Progenitor cell of endocrine pancreas (in vitro differentiated cells): ENCODE measurements at regions not wholly inside any gene's neighbourhood (a gene's known extent, or its start where the extent isn't known, plus 50 kb on each side); places are given as distances from the start of the nearest gene placed in this dataset.

Source experiments
- DNase-seq: peaks from one replicate; pipeline ENCODE4 v3.0.0; 2021; ENCODE audit warnings: low spot score; ENCODE audit not compliant: unreplicated experiment
- H3K27ac Mint-ChIP-seq: 2 replicates; pipeline ENCODE4 v1.8.0; 2021; ENCODE audit warnings: mild to moderate bottlenecking, moderate library complexity, mixed read lengths
- H3K27me3 Mint-ChIP-seq: 2 replicates; pipeline ENCODE4 v1.8.0; 2021; ENCODE audit warnings: mixed read lengths
- H3K36me3 Mint-ChIP-seq: 2 replicates; pipeline ENCODE4 v1.8.0; 2022; ENCODE audit warnings: mixed read lengths; ENCODE audit not compliant: insufficient read depth
- H3K4me1 Mint-ChIP-seq: 2 replicates; pipeline ENCODE4 v1.8.0; 2021; ENCODE audit warnings: low read depth, mixed read lengths
- H3K4me3 Mint-ChIP-seq: 2 replicates; pipeline ENCODE4 v1.8.0; 2021; ENCODE audit warnings: low read depth, mild to moderate bottlenecking, moderate library complexity, mixed read lengths
- H3K9me3 Mint-ChIP-seq: 2 replicates; pipeline ENCODE4 v1.8.0; 2021; ENCODE audit warnings: low read depth, mixed read lengths
- TF ChIP-seq, protein P1 (sequence below): fragments of 200-600 bp; sonication (generic); IDR thresholded peaks from one replicate; pipeline ENCODE4 v1.5.0; 2021; ENCODE audit warnings: antibody characterized with exemption, mild to moderate bottlenecking; ENCODE audit not compliant: unreplicated experiment

DNA sequence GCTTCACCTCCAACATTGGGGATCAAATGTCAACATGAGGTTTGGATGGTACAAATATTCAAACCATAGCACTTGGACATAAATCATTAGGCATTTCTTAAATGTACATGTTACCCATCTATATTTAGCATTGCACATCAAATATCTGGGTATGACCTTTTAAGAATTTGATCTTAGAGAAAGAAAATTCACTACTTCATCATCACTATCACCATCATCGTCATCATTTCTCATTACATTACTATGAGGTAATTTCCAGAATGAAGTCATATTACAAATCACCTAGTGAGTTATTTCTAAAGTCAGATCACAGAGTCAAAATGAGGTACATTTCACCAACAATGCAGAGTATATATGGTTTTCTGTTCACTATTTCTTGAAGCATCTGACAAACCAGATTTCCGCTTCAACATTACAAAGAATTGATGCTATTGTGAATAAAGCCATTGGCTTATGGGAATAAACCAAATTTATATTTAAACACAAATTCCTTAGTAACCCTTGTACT, 356.4 kb upstream of the GYPC start:
- TF ChIP-seq, protein P1, sequence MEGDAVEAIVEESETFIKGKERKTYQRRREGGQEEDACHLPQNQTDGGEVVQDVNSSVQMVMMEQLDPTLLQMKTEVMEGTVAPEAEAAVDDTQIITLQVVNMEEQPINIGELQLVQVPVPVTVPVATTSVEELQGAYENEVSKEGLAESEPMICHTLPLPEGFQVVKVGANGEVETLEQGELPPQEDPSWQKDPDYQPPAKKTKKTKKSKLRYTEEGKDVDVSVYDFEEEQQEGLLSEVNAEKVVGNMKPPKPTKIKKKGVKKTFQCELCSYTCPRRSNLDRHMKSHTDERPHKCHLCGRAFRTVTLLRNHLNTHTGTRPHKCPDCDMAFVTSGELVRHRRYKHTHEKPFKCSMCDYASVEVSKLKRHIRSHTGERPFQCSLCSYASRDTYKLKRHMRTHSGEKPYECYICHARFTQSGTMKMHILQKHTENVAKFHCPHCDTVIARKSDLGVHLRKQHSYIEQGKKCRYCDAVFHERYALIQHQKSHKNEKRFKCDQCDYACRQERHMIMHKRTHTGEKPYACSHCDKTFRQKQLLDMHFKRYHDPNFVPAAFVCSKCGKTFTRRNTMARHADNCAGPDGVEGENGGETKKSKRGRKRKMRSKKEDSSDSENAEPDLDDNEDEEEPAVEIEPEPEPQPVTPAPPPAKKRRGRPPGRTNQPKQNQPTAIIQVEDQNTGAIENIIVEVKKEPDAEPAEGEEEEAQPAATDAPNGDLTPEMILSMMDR = no peak

DNA sequence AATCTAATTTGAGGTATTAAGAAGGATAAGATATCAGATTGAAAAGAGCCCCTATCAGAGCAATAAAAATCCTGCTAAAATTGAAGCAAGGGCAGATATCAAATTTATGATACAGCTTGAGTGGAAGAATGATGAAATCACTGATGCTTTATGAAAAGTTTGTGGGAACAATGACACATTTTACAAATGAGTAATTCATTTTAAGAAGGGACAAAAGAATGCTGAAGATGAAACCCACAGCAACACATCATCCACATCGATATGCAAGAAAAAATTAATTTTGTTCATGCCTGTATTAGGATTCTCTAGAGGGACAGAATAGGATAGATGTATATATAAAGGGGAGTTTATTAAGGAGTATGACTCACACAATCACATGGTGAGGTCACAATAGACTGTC, 355.6 kb upstream of the GYPC start:
- H3K4me3 Mint-ChIP-seq = no peak overlapping the region
- H3K9me3 Mint-ChIP-seq = no peaks in the 10 kb centered on the region
- peaks cover 21% of the 10 kb centered on the region for H3K27me3 Mint-ChIP-seq
- TF ChIP-seq, protein P1 = no peak
- no peak overlapping the region for H3K27ac Mint-ChIP-seq
- H3K36me3 Mint-ChIP-seq = no peaks in the 10 kb centered on the region
- peaks cover 25% of the 10 kb centered on the region for H3K4me1 Mint-ChIP-seq
- DNase-seq = no peak

More for the DNA sequence above, 356.4 kb upstream of the GYPC start:
- Mint-ChIP-seq H3K27ac (no peak overlapping the region), H3K4me1 (peaks cover 28% of the 10 kb centered on the region), H3K4me3 (no peak overlapping the region), H3K36me3 (no peaks in the 10 kb centered on the region), H3K27me3 (peaks cover 21% of the 10 kb centered on the region), H3K9me3 (no peaks in the 10 kb centered on the region)
- no peak for DNase-seq

DNA sequence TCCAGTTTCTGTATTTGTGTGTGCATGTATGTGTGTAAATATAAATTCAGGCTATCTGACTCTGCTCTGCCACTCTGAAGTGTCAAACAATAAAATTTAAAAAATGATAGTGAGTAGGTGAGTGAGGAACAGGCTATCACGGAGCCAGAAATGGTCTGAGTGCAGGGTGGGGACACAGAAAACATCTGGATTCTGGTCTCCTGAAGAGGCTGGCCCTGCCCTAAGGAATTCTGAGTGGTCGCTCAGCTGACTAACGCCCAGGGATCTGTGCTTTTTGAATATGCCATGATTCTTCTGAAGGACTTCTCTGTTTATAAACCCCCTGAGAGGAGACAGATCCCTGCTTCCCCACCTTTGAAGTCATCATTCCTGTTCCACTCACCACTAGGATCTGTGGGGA, 353.9 kb upstream of the GYPC start:
- Mint-ChIP-seq H3K4me1 (peaks cover 23% of the 10 kb centered on the region), H3K36me3 (no peaks in the 10 kb centered on the region), H3K4me3 (no peak overlapping the region), H3K27ac (no peak overlapping the region), H3K9me3 (no peaks in the 10 kb centered on the region), H3K27me3 (peaks cover 21% of the 10 kb centered on the region)
- TF ChIP-seq, protein P1 = no peak
- DNase-seq = no peak

DNA sequence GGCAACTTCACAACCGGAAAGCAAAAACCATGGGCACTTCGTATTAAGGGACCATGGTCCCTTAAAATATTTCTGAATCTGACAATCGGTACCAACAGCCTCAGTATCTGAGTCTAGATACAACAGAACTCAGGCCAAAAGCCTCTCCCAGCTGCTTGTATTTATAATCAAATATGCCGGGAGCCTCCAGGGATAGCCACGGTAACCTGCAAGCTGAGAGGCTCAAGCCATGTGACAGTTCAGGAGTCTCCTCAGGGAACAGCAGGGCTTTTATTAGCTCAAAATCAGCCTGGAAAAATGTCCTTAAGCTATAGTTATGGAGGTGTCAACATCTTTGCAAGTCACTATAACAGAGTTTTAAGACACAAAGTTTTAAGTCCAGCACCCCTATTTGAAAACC, 352.8 kb upstream of the GYPC start:
- Mint-ChIP-seq H3K9me3 (no peaks in the 10 kb centered on the region), H3K36me3 (no peaks in the 10 kb centered on the region), H3K27ac (no peak overlapping the region), H3K4me1 (peaks cover 21% of the 10 kb centered on the region), H3K4me3 (no peak overlapping the region), H3K27me3 (peaks cover 25% of the 10 kb centered on the region)
- TF ChIP-seq, protein P1 = no peak
- no peak for DNase-seq

DNA sequence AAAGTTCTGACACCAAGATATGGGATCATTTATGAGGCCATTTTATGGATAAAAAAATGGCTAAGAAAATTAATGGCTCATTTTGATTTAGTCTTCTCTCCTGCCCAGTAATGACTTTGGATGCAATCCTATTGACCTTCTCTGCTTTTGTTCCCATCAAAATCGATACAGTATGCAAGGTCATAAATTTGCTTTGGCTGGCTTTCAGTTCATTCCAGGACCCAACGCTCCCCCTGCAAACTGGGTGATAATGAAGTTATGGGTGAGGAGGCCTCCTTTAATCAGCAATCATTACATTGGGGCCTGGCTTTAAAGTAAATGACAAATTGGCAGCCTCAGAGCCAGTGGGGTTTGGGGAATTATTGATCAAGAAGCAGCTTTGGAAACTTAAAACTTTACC, 351.8 kb upstream of the GYPC start:
- H3K4me3 Mint-ChIP-seq = no peak overlapping the region
- no peak for DNase-seq
- no peaks in the 10 kb centered on the region for H3K36me3 Mint-ChIP-seq
- no peak overlapping the region for H3K27ac Mint-ChIP-seq
- H3K4me1 Mint-ChIP-seq = peaks cover 13% of the 10 kb centered on the region
- TF ChIP-seq, protein P1 = no peak
- H3K27me3 Mint-ChIP-seq = peaks cover 25% of the 10 kb centered on the region
- no peaks in the 10 kb centered on the region for H3K9me3 Mint-ChIP-seq
